ENCODE measurements at regions not wholly inside any gene's neighbourhood (a gene's known extent, or its start where the extent isn't known, plus 50 kb on each side); places are given as distances from the start of the nearest gene placed in this dataset.

DNA sequence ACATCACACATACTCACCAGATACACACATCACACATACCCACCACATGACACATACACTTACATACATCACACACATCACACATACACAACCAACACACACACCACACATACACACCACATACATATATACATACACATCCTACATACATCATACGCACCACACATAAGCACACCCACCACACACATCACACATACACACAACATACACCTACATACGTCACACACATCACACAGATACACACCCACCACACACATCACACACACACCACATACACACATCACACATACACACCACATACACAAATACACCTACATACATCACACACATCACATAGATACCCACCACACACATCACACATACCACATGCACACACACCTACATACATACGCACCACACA, 158.4 kb downstream of the NDUFA10 start:
- no peak for TF ChIP-seq POLR2A (IDR thresholded peaks at IDR 0.05)
- TF ChIP-seq CTCF (IDR thresholded peaks at IDR 0.05) = no peak
